Astrocyte (in vitro differentiated cells and primary cell): ENCODE measurements at regions not wholly inside any gene's neighbourhood (a gene's known extent, or its start where the extent isn't known, plus 50 kb on each side); places are given as distances from the start of the nearest gene placed in this dataset.

ENCODE experiments used
- DNase-seq: peaks from one replicate; pipeline ENCODE4 v3.0.0-alpha.2; 2010; ENCODE audit warnings: low read depth
- FAIRE-seq: peaks from 2 replicates; lab custom pipeline; 2011; peaks lifted over from hg19 to GRCh38; lab: Jason Lieb, UNC
- H2AFZ ChIP-seq: 2 replicates; pipeline ENCODE4 v1.6.0; 2012; ENCODE audit warnings: low read depth, low read length, inconsistent platforms
- H3K27ac ChIP-seq: 2 replicates; pipeline ENCODE4 v1.5.1; 2011; ENCODE audit warnings: low read depth, low read length, inconsistent platforms
- H3K27me3 ChIP-seq: 2 replicates; pipeline ENCODE4 v1.6.0; 2011; ENCODE audit warnings: low read length, inconsistent platforms; ENCODE audit not compliant: insufficient read depth
- H3K36me3 ChIP-seq: 2 replicates; pipeline ENCODE4 v1.5.1; 2011; ENCODE audit warnings: low read length, inconsistent platforms; ENCODE audit not compliant: insufficient read depth
- H3K4me1 ChIP-seq: 2 replicates; pipeline ENCODE4 v1.5.1; 2011; ENCODE audit warnings: low read length, inconsistent platforms; ENCODE audit not compliant: insufficient read depth
- H3K4me2 ChIP-seq: 2 replicates; pipeline ENCODE4 v1.6.0; 2012; ENCODE audit warnings: low read length, inconsistent platforms
- H3K4me3 ChIP-seq: 2 replicates; pipeline ENCODE4 v1.5.1; 2011; ENCODE audit warnings: low read depth, mild to moderate bottlenecking, low read length, inconsistent platforms; ENCODE audit not compliant: insufficient read depth
- H3K79me2 ChIP-seq: 2 replicates; pipeline ENCODE4 v1.6.0; 2012; ENCODE audit warnings: mild to moderate bottlenecking, low read length, inconsistent platforms; ENCODE audit not compliant: insufficient read depth
- H3K9ac ChIP-seq: 2 replicates; pipeline ENCODE4 v1.6.0; 2012; ENCODE audit warnings: mild to moderate bottlenecking, low read length, inconsistent platforms
- H3K9me3 ChIP-seq: 2 replicates; pipeline ENCODE4 v1.5.1; 2012; ENCODE audit warnings: low read depth, mild to moderate bottlenecking, low read length, inconsistent platforms; ENCODE audit not compliant: insufficient read depth
- H4K20me1 ChIP-seq: 2 replicates; pipeline ENCODE4 v1.6.0; 2012; ENCODE audit warnings: low read length, inconsistent platforms; ENCODE audit not compliant: insufficient read depth
- H3K27ac Mint-ChIP-seq: one replicate; pipeline ENCODE4 v1.8.0; 2021; ENCODE audit warnings: mild to moderate bottlenecking, mixed read lengths; ENCODE audit not compliant: unreplicated experiment
- H3K27me3 Mint-ChIP-seq: one replicate; pipeline ENCODE4 v1.8.0; 2021; ENCODE audit warnings: low read depth, mixed read lengths; ENCODE audit not compliant: unreplicated experiment
- H3K36me3 Mint-ChIP-seq: one replicate; pipeline ENCODE4 v1.8.0; 2021; ENCODE audit warnings: low read depth, mixed read lengths; ENCODE audit not compliant: unreplicated experiment
- H3K4me1 Mint-ChIP-seq: one replicate; pipeline ENCODE4 v1.8.0; 2021; ENCODE audit warnings: low read depth, mixed read lengths; ENCODE audit not compliant: unreplicated experiment
- H3K4me3 Mint-ChIP-seq: one replicate; pipeline ENCODE4 v1.8.0; 2021; ENCODE audit warnings: mild to moderate bottlenecking, moderate library complexity, mixed read lengths; ENCODE audit not compliant: unreplicated experiment
- H3K9me3 Mint-ChIP-seq: one replicate; pipeline ENCODE4 v1.8.0; 2021; ENCODE audit warnings: mild to moderate bottlenecking, mixed read lengths; ENCODE audit not compliant: unreplicated experiment
- EZH2 ChIP-seq: IDR thresholded peaks from 2 replicates; pipeline ENCODE4 v1.6.1; 2012; ENCODE audit warnings: mild to moderate bottlenecking, low read length, inconsistent platforms; ENCODE audit not compliant: insufficient read depth
- TF ChIP-seq, protein P1 (sequence below): IDR thresholded peaks from 2 replicates; pipeline ENCODE4 v1.5.1; 2011; ENCODE audit warnings: low read depth, mild to moderate bottlenecking, inconsistent platforms, low read length, moderate library complexity; ENCODE audit not compliant: insufficient read depth

DNA sequence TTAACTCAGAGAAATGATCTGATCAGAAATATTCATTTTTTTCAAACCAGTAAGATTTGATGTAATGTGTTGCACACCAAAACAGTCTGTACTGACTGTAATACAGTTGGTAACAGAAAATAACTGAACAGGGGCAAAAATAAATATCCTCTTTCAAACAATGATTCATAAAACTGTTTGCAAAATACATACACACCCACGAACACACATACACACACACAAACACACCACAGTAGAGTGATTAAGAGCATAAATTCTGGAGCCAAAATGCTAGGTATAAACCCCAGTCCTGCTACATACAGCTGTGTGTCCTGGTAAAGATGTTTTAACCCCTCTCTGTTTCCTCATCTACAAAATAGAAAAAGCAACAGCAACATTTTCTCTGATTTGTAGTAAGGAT, 376.6 kb downstream of the PDGFC start:
- Histone ChIP-seq H3K36me3 (no peaks in the 10 kb centered on the region), H3K79me2 (no peaks in the 10 kb centered on the region), H3K9ac (no peak overlapping the region), H3K27ac (no peak overlapping the region), H3K4me3 (no peak overlapping the region), H3K4me1 (peaks cover 13% of the 10 kb centered on the region), H3K27me3 (no peaks in the 10 kb centered on the region), H2AFZ (no peak overlapping the region), H3K4me2 (no peak overlapping the region), H3K9me3 (no peaks in the 10 kb centered on the region), H4K20me1 (no peaks in the 10 kb centered on the region)
- peaks cover 6% of the 10 kb centered on the region for H3K9me3 Mint-ChIP-seq
- no peaks in the 10 kb centered on the region for H3K27me3 Mint-ChIP-seq
- TF ChIP-seq EZH2: no peak
- TF ChIP-seq, protein P1, sequence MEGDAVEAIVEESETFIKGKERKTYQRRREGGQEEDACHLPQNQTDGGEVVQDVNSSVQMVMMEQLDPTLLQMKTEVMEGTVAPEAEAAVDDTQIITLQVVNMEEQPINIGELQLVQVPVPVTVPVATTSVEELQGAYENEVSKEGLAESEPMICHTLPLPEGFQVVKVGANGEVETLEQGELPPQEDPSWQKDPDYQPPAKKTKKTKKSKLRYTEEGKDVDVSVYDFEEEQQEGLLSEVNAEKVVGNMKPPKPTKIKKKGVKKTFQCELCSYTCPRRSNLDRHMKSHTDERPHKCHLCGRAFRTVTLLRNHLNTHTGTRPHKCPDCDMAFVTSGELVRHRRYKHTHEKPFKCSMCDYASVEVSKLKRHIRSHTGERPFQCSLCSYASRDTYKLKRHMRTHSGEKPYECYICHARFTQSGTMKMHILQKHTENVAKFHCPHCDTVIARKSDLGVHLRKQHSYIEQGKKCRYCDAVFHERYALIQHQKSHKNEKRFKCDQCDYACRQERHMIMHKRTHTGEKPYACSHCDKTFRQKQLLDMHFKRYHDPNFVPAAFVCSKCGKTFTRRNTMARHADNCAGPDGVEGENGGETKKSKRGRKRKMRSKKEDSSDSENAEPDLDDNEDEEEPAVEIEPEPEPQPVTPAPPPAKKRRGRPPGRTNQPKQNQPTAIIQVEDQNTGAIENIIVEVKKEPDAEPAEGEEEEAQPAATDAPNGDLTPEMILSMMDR: no peak
- no peak overlapping the region for H3K4me3 Mint-ChIP-seq
- H3K4me1 Mint-ChIP-seq: peaks cover 50% of the 10 kb centered on the region
- H3K27ac Mint-ChIP-seq: peak overlapping the region; percentile 29
- DNase-seq: no peak
- H3K36me3 Mint-ChIP-seq: no peaks in the 10 kb centered on the region
- no peak for FAIRE-seq

DNA sequence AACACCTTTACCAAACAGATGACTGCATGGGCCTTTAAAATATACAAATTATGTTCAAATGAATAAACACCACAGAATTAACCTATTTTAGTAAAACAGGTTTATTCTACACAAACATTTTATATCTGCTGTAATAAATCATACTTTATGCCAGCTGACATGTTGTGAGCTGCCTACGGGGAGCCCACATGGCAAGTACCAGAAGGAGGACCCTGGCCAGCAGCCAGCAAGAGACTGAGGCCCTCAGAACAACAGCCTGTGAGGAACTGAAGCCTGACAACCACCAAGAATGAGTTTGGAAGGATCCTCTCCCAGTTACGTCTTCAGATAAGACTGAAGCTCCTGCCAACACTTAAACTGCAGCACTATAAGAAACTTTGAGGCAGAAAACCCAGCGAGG, 377.0 kb downstream of the PDGFC start:
- H3K4me3 Mint-ChIP-seq: no peak overlapping the region
- no peaks in the 10 kb centered on the region for H3K36me3 Mint-ChIP-seq
- no peak overlapping the region for H2AFZ ChIP-seq
- no peak for TF ChIP-seq EZH2
- TF ChIP-seq, protein P1: no peak
- H3K27ac Mint-ChIP-seq: peak overlapping the region; percentile 29
- no peaks in the 10 kb centered on the region for H4K20me1 ChIP-seq
- peak; percentile 41 for DNase-seq
- no peak overlapping the region for H3K4me2 ChIP-seq
- no peaks in the 10 kb centered on the region for H3K79me2 ChIP-seq
- H3K9ac ChIP-seq: no peak overlapping the region
- no peak overlapping the region for H3K27ac ChIP-seq
- FAIRE-seq: no peak
- H3K27me3 ChIP-seq: no peaks in the 10 kb centered on the region
- no peaks in the 10 kb centered on the region for H3K27me3 Mint-ChIP-seq
- peaks cover 13% of the 10 kb centered on the region for H3K4me1 ChIP-seq
- no peaks in the 10 kb centered on the region for H3K9me3 ChIP-seq
- H3K4me3 ChIP-seq: no peak overlapping the region
- H3K9me3 Mint-ChIP-seq: peaks cover 5% of the 10 kb centered on the region
- peaks cover 48% of the 10 kb centered on the region for H3K4me1 Mint-ChIP-seq
- H3K36me3 ChIP-seq: no peaks in the 10 kb centered on the region

DNA sequence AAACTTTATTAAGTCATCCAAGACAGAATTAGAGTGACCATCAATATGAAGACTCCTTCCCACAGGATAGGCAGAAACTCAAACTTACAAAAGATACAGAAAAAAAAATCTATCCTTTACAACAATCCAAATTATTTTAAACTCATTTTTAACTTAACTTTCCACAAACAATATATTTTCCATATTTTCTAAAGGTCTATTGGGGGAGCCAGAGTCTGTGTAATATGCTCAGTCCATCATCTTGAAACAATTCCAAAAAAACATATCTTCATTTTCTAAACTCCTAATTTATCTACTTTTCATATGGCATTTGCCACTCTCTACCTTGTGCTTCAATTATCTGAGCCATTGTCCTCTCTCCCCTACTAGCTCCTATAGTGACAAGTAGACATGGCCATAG, 378.1 kb downstream of the PDGFC start:
- no peaks in the 10 kb centered on the region for H3K27me3 ChIP-seq
- H3K27me3 Mint-ChIP-seq: no peaks in the 10 kb centered on the region
- DNase-seq: no peak
- TF ChIP-seq, protein P1: no peak
- TF ChIP-seq EZH2: no peak
- H3K27ac Mint-ChIP-seq: no peak overlapping the region
- H3K9me3 Mint-ChIP-seq: peaks cover 3% of the 10 kb centered on the region
- no peak overlapping the region for H3K27ac ChIP-seq
- H3K9ac ChIP-seq: no peak overlapping the region
- H3K4me3 Mint-ChIP-seq: no peak overlapping the region
- no peaks in the 10 kb centered on the region for H3K9me3 ChIP-seq
- peaks cover 39% of the 10 kb centered on the region for H3K4me1 Mint-ChIP-seq
- H2AFZ ChIP-seq: no peak overlapping the region
- no peaks in the 10 kb centered on the region for H4K20me1 ChIP-seq
- H3K79me2 ChIP-seq: no peaks in the 10 kb centered on the region
- H3K36me3 ChIP-seq: no peaks in the 10 kb centered on the region
- H3K4me1 ChIP-seq: peaks cover 11% of the 10 kb centered on the region
- no peak overlapping the region for H3K4me3 ChIP-seq
- H3K4me2 ChIP-seq: no peak overlapping the region
- H3K36me3 Mint-ChIP-seq: no peaks in the 10 kb centered on the region
- FAIRE-seq: no peak
